ENCODE measurements at regions not wholly inside any gene's neighbourhood (a gene's known extent, or its start where the extent isn't known, plus 50 kb on each side); places are given as distances from the start of the nearest gene placed in this dataset.

- TF ChIP-seq TCF12 (IDR thresholded peaks at IDR 0.05; ENCODE audit: low read depth) (no peak), FOXM1 (IDR thresholded peaks at IDR 0.05; ENCODE audit: borderline replicate concordance, low read depth) (no peak), ZBTB7A (IDR thresholded peaks at IDR 0.05; ENCODE audit: low read depth) (no peak), YY1 (IDR thresholded peaks at IDR 0.05; ENCODE audit: low read depth) (no peak)
- TF ChIP-seq, protein P1, sequence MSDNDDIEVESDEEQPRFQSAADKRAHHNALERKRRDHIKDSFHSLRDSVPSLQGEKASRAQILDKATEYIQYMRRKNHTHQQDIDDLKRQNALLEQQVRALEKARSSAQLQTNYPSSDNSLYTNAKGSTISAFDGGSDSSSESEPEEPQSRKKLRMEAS (IDR thresholded peaks at IDR 0.05), result no peak
Measured at GRCh38 chr11:116535994-116536393, 236.8 kb downstream of the BUD13 start.

DNA sequence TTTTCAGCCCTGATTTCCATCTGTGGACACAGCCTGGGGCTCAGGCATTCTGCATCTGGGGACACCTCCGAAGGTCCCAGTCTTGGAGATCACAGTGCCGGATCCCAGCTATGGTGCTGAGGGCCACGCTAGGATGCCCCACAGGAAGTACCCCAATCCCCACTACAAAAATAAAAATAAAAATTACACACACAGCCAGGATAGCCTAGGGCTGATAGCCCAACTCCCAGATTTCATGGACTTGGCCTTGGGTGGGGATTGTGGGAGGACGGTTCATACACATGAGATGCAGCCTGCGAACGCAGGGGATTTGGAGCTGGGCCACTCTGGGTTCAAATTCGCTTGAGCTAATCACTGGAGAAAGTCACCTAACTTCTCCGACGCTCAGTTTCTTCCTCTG is 237.7 kb downstream of the BUD13 start:
- no peak for TF ChIP-seq RAD21 (IDR thresholded peaks at IDR 0.05; ENCODE audit: low read depth)
- TF ChIP-seq CEBPB (IDR thresholded peaks at IDR 0.05), result no peak
- TF ChIP-seq, protein P2, sequence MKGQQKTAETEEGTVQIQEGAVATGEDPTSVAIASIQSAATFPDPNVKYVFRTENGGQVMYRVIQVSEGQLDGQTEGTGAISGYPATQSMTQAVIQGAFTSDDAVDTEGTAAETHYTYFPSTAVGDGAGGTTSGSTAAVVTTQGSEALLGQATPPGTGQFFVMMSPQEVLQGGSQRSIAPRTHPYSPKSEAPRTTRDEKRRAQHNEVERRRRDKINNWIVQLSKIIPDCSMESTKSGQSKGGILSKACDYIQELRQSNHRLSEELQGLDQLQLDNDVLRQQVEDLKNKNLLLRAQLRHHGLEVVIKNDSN (IDR thresholded peaks at IDR 0.05), result no peak
- TF ChIP-seq EP300 (IDR thresholded peaks at IDR 0.05; ENCODE audit: borderline replicate concordance), result no peak
- TF ChIP-seq EGR1 (IDR thresholded peaks at IDR 0.05), result no peak
- no peak for TF ChIP-seq TEAD4 (IDR thresholded peaks at IDR 0.05)
- TF ChIP-seq TAF1 (IDR thresholded peaks at IDR 0.05; ENCODE audit: low read depth), result no peak
- TF ChIP-seq REST (IDR thresholded peaks at IDR 0.05; ENCODE audit: low read depth), result no peak
- no peak for TF ChIP-seq YY1 (IDR thresholded peaks at IDR 0.05; ENCODE audit: low read depth)
- no peak for TF ChIP-seq CREB1 (IDR thresholded peaks at IDR 0.05; ENCODE audit: low read depth)

- TF ChIP-seq TEAD4 (IDR thresholded peaks at IDR 0.05), result no peak
- no peak for TF ChIP-seq FOXM1 (IDR thresholded peaks at IDR 0.05; ENCODE audit: borderline replicate concordance, low read depth)
- no peak for TF ChIP-seq EP300 (IDR thresholded peaks at IDR 0.05; ENCODE audit: borderline replicate concordance)
- TF ChIP-seq TAF1 (IDR thresholded peaks at IDR 0.05; ENCODE audit: low read depth), result no peak
Measured at GRCh38 chr11:116534270-116534975, 238.4 kb downstream of the BUD13 start.

DNA sequence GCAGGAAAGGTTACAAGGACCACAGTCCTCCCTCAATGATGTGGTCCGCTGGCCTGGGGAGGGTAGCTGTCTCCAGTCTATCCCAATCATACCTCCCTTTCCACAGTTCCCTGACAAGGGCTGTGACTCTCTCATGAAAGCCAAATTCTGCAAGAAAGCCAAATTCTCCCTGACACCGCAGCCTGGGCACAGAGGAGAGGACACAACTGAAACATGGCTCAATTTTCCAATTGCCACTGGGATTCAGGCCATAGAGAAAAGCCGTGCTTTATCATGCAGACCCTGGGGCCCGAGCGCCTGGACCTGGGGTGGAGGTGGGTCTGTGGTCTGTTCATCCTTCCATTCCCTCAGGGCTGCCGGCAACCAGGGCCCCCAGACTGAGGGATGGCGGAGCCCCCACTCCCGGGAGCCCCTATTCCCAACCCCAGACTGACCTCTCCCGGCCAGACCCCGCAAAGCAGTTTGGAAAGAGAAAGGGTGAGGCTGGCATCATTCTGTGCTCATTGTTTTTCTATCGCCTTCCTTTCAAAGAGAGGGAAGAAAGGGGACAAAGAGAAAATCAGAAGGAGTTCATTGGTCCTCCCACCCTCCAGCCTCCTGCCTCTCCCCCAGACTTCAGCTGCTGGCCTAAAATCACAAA is 239.5 kb downstream of the BUD13 start:
- TF ChIP-seq, protein P2 (IDR thresholded peaks at IDR 0.05), result no peak
- no peak for TF ChIP-seq RAD21 (IDR thresholded peaks at IDR 0.05; ENCODE audit: low read depth)
- no peak for TF ChIP-seq REST (IDR thresholded peaks at IDR 0.05; ENCODE audit: low read depth)
- no peak for TF ChIP-seq TAF1 (IDR thresholded peaks at IDR 0.05; ENCODE audit: low read depth)

- TF ChIP-seq REST (IDR thresholded peaks at IDR 0.05; ENCODE audit: low read depth) (no peak), YY1 (IDR thresholded peaks at IDR 0.05; ENCODE audit: low read depth) (no peak), EP300 (IDR thresholded peaks at IDR 0.05; ENCODE audit: borderline replicate concordance) (no peak), RAD21 (IDR thresholded peaks at IDR 0.05; ENCODE audit: low read depth) (no peak), CEBPB (IDR thresholded peaks at IDR 0.05) (no peak), TCF12 (IDR thresholded peaks at IDR 0.05; ENCODE audit: low read depth) (no peak)
- TF ChIP-seq, protein P1 (IDR thresholded peaks at IDR 0.05), result no peak
- TF ChIP-seq, protein P2 (IDR thresholded peaks at IDR 0.05), result no peak
Measured at GRCh38 chr11:116532066-116532465, 240.7 kb downstream of the BUD13 start.

Measured in Ishikawa (cell line).